GM19240 (cell line): ENCODE measurements at regions not wholly inside any gene's neighbourhood (a gene's known extent, or its start where the extent isn't known, plus 50 kb on each side); places are given as distances from the start of the nearest gene placed in this dataset.
A peak's percentile ranks its signal among the peaks of the same experiment; 100 is the strongest.

Experiments
- DNase-seq: peaks from one replicate; pipeline ENCODE4 v3.0.0; 2011; ENCODE audit warnings: low spot score; ENCODE audit not compliant: insufficient read length

GRCh38 chr9:26412446-26412845, 480.2 kb downstream of the CAAP1 start:
- no peak for DNase-seq

- no peak for DNase-seq
Measured at GRCh38 chr9:26406676-26407075, 485.9 kb downstream of the CAAP1 start.

- no peak for DNase-seq
Measured at GRCh38 chr9:26399556-26399955, 493.0 kb downstream of the CAAP1 start.

DNA sequence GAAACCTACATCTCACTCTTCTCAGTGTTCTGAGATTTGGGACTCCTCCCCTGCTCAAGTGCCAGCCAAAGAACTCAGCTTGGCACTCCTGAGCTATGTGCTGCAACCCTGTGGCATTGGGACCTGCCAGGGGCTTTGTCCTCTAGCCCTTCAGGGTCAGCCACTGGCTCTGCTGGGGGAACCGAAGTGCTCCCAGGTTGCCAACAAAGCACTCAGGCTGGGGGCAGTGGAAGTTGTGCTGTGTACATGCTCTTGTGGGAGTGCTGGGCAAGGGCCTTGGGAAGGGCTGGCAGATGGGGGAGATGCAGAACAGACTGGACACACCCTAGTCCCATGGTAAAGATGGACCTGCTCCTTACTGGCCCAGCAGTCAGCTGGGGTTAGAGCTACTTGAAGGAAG, 498.6 kb downstream of the CAAP1 start:
- no peak for DNase-seq

GRCh38 chr9:26392639-26393038, 500.0 kb downstream of the CAAP1 start:
- DNase-seq, result no peak

DNA sequence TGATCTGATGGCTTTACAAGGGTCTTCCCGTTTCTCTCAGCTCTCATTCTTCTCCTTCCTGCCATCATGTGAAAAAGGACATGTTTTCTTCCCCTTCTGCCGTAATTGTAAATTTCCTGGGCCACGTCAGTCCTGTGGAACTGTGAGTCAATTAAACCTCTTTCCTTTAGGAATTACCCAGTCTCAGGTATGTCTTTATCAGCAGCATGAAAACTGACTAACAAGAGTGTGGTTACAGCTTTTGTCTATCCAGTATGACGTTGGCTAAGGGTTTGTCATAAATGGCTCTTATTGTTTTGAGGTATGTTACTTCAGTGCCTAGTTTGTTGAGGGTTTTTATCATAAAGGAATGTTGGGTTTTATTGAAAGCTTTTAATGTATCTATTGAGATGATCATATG, 501.6 kb downstream of the CAAP1 start:
- no peak for DNase-seq

DNA sequence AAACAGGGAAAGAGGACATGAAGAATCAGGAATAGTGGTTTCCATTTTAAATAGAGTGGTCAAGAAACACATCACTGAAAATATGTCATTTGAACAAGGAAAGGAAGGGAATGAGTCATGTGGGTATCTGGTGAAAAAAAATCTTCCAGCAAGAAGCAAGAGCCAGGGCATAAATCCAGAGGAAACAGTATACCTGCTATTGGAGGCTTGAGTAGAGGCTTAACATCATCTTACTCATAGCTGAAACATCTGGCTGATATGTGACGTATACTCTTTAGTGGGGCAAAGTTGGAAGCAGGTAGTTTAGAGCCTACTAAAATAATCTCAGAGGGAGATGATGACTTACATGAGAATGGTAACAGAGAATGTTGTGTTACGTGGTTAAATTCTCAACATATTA, 517.2 kb downstream of the CAAP1 start:
- no peak for DNase-seq

DNA sequence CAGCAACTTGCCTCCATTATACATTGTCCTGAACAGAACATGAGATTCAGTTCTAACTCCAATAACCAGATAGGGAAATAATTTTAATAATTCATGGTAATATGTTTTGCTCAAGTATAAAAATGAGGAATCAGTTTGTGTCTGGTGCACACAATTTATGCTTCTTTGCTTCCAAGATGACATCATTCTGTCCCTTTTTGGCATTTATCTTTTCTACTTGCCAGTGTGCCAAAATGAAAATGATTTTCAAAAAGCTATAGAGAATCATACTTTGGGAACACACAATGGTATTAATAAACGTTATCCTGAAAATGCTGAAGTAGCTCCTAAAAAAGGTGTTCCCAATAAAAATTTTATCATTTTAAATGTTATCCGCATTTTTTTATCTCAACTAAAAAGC, 519.0 kb downstream of the CAAP1 start:
- no peak for DNase-seq

DNA sequence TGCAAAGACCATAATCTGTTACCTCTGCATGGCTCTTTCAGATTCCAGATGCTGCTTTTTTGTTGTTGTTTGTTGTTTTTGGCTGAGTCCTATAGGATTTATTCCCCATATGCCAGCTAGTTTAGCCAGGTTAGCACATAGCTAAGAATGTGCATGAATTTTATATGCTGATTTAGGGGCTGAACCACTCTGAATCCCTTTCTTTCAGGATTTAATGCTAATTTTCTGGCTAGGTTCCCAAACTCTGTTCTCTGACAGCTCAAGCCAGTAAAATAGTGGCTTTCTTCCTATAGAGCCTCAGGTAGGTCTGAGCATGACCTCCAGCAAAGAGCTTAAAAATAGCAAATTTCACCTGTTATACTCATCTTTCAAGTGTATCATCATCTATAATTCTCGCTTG, 521.4 kb downstream of the CAAP1 start:
- DNase-seq, result no peak

GRCh38 chr9:26369093-26369492, 523.5 kb downstream of the CAAP1 start:
- DNase-seq, result no peak

- no peak for DNase-seq
Measured at GRCh38 chr9:26368241-26368640, 524.4 kb downstream of the CAAP1 start.

DNA sequence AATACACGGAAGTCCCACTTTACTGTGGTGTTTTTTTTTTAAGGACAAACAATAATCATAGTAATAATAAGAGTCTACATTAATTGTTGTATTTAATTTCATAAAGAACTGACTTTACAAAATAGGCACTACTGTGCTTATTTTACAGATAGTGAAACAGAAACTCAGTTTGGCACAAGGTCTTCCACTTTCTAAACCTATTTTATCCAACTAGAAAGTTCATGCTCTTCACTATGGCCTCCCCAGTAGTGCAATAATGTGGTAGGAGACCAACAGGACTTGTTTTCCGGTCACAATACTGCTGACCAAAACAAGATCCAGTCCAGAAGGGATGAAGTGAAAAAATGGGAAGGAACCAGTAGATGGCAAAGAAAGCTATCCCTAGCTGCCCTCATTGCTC, 531.6 kb downstream of the CAAP1 start:
- DNase-seq, result no peak

GRCh38 chr9:26358836-26359235, 533.8 kb downstream of the CAAP1 start:
- DNase-seq, result no peak

DNA sequence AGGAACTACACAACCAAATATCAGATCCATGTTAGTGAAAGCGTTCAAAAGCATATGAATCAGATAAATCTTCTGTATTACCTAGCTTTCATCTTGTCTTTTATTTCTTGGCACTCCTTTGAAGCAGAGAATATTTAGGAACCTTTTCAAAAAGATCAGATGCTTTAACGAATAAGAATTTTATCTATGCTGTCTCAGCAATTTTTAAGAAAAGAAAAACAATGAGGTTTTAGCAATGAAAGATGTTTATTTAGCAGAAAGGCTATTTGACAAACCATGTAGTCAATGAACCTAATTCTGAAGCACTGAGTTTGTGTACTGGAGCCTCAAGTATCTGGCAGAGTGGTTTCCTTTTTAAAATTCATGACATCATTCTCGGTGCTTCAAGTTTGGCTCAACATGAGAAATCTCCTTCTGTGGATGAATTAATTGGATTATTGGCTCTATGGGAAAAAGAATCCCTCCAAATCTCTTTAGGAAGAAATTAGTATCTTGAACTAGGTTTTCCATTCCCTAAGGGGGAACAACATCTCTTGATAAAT, 534.7 kb downstream of the CAAP1 start:
- no peak for DNase-seq

DNA sequence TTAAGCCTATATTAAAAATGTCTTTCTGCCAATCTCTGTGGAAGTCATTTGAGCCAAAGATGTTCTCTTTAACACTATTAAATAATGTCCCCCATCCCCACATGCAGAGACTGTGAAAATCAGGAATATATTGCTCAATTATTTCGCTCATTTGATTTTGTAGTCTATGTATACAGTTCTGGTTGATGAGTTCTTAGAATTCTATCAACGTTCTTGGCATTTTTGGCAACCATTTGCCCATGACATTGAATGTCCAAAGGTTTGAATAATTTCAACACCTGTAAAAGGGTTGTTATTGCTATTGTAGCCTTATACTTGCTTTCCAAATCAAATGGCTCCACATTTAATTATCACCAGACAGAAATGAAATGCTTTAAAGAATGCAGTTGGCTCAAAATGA, 536.1 kb downstream of the CAAP1 start:
- DNase-seq, result no peak

DNA sequence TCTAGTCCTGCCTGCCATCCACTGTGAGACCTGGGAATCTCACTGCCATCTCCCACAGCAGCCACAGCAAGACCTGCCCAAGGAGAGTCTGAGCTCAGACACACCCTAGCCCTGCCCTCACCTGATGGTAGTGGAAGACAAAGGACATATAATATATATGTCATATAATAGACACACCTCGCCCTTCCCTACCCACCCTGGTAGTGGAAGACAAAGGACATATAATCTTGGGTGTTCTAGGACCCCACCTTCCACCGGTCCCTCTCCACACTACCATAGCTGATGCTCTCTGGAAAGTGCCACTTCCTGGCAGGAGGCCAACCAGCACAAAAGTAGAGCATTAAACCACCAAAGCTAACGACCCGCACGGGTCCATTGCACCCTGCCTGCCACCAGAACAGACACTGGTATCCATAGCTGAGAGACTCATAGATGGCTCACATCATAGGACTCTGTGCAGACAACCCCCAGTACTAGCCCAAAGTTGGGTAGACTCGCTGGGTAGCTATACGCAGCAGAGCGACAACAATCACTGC, 545.6 kb downstream of the CAAP1 start:
- no peak for DNase-seq

DNA sequence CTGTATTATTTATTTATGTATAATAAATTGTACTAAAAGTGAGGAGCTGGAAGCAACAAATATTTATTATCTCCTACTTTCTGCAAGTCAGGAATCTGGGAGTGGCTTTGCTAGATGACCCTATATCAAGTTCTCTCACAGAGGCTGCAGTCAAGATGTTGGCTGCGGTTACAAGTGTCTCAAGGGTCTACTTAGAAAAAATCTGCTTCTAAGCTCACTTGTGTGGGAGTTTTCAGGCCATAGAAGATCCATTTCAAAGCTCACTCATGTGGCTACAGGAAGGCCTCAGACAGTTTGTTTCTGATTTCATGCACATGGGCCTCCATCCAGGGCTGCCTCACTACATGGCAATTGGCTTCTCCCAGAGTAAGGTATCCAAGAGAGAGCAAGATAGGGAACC, 551.1 kb downstream of the CAAP1 start:
- DNase-seq, result no peak

GRCh38 chr9:26339796-26340195, 552.8 kb downstream of the CAAP1 start:
- DNase-seq, result no peak

DNA sequence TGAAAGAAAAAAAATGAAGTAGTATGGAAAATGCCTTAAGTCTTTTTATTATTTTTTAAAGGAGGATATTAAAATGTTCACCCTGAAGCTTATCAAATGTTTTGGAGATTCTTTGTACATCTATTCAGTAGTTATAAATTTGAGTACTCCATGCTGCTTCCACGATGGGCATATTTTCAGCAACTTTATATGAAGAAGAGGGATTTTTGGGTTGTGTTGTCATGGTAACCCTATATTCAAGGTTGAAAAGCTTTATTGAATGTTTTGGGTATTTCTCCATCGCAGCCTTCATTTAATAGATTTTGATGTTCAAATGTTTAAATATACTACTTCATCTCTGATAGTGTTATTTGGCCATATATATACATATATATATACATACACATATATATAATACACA, 557.5 kb downstream of the CAAP1 start:
- no peak for DNase-seq

- no peak for DNase-seq
Measured at GRCh38 chr9:26334706-26335105, 557.9 kb downstream of the CAAP1 start.

DNA sequence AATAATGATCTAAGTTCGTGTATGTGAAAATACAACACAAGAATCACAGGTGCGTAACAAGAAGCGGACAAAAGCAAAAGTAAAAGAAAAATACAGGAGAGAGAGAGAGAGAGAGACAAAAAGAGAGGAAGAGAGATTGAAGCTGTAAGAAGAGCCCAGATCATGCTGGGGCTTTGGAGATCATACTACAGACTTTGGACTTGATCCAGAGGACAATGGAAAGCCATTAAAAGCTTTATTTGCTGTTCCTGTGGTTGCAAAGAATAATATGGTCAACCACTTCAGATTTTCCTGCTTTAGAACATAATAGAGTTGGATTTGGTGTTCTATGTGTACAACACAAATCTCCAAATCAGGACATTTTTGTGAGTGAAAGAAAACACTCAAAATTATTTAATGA, 561.4 kb downstream of the CAAP1 start:
- no peak for DNase-seq

DNA sequence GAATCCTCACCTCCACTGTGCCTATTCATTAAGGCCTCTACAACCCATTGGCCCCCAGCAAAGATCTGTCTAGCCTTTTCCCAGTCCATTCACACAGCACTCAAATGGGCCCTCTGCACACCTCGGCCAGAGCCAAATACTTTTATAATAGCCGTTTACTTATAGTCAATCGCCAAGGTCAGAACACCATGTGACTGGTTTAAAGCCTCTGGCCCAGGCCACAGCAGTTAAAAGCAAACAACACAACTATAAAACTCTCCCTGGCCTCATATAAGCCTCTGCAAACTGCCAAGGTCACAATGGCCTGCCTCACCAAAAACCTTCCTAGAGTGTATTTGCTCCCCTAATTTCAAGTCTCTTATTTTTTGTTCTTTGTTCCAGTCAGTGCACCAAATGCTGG, 562.6 kb downstream of the CAAP1 start:
- no peak for DNase-seq

DNA sequence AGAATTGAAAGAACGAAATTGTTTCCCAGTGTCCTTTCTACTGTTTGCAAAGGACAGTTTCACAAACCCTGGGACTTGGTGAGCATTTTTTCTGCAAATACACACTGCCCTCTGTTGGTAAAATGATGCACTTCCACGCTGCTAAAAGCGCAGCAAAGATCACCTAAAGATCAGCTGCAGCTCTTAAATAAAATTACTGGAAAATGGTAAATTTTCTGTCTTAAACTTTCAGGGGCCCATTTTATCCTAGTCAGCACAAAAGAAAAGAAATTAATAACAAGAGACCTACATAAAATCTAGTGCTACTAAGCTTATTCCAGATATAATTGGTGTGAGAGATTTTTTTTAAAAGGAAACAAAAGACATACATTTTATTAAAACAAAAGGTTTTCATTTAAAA, 566.0 kb downstream of the CAAP1 start:
- peak; percentile 2 for DNase-seq

- DNase-seq, result no peak
Measured at GRCh38 chr9:26325444-26325829, 567.2 kb downstream of the CAAP1 start.
